Adipocyte (in vitro differentiated cells): ENCODE measurements at regions not wholly inside any gene's neighbourhood (a gene's known extent, or its start where the extent isn't known, plus 50 kb on each side); places are given as distances from the start of the nearest gene placed in this dataset.

ENCODE experiments used
- DNase-seq: peaks from one replicate; pipeline ENCODE4 v3.0.0-alpha.2; 2015; ENCODE audit warnings: low read depth
- H3K27me3 ChIP-seq: replicated peaks from 2 replicates; pipeline ENCODE4 v1.7.0; 2013; ENCODE audit warnings: mild to moderate bottlenecking, low read length, moderate library complexity; ENCODE audit not compliant: control insufficient read depth, insufficient read depth
- H3K36me3 ChIP-seq: 2 replicates; pipeline ENCODE4 v1.7.0; 2013; ENCODE audit warnings: low read length, mild to moderate bottlenecking, moderate library complexity; ENCODE audit not compliant: control insufficient read depth, insufficient read depth, severe bottlenecking
- H3K4me1 ChIP-seq: 2 replicates; pipeline ENCODE4 v1.7.0; 2013; ENCODE audit warnings: mild to moderate bottlenecking, low read length, moderate library complexity; ENCODE audit not compliant: control insufficient read depth, insufficient read depth
- H3K4me3 ChIP-seq: 2 replicates; pipeline ENCODE4 v1.7.0; 2013; ENCODE audit warnings: mild to moderate bottlenecking, low read length, moderate library complexity
- H3K9ac ChIP-seq: 2 replicates; pipeline ENCODE4 v1.7.0; 2013; ENCODE audit warnings: mild to moderate bottlenecking, low read length, moderate library complexity
- H3K9me3 ChIP-seq: 2 replicates; pipeline ENCODE4 v1.7.0; 2013; ENCODE audit warnings: mild to moderate bottlenecking, low read length, moderate library complexity; ENCODE audit not compliant: control insufficient read depth

DNA sequence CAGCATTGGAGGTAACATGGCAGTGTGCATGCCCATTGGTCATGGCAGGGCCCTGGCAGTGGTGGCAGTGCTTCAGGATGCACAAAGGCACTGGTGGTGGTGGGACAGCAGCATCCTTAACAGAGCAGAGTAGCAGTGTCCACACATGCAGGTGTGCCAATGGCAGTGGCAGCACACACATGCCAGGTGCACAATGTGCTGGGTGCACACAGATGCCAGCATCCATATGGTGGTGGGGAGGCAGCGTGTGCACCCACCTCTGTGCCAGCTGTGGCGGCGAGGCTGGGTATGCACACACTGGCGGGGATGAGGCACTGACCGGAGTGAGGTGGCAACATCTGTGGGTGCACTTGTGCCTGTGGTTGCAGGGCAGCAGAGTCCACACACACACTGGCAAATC lies 150.6 kb downstream of the SI start:
- Histone ChIP-seq H3K36me3 (no peaks in the 10 kb centered on the region), H3K9me3 (no peaks in the 10 kb centered on the region), H3K27me3 (no peaks in the 10 kb centered on the region), H3K4me3 (no peak overlapping the region), H3K4me1 (no peaks in the 10 kb centered on the region), H3K9ac (no peak overlapping the region)
- no peak for DNase-seq

DNA sequence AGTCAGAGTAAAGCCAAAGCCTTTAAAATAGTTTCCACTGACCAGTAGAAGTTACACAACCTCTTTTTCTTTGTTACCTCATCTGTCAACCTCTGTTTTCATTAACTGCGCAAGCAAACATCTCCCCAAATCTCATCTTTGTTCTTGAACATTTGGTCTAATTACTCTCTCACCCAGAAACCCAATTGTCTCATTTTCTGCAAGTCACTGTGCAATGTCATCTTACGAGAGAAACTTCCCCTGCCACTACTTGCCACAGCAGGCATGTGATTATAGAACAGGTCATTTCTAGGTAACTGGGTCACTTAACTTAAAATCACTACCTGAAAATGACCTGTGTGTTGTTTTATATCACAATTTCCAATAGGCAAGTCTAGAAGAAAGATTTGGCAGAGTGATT lies 159.4 kb downstream of the SI start:
- Histone ChIP-seq H3K36me3 (no peaks in the 10 kb centered on the region), H3K4me3 (no peak overlapping the region), H3K9me3 (no peaks in the 10 kb centered on the region), H3K9ac (no peak overlapping the region), H3K27me3 (no peaks in the 10 kb centered on the region), H3K4me1 (no peaks in the 10 kb centered on the region)
- DNase-seq, result no peak

GRCh38 chr3:164912916-164913315 lies 165.4 kb downstream of the SI start:
- H3K4me3 ChIP-seq, result no peak overlapping the region

GRCh38 chr3:164903820-164904451 lies 174.4 kb downstream of the SI start:
- Histone ChIP-seq H3K9me3 (no peaks in the 10 kb centered on the region), H3K4me3 (no peak overlapping the region), H3K36me3 (no peaks in the 10 kb centered on the region), H3K27me3 (no peaks in the 10 kb centered on the region), H3K4me1 (no peaks in the 10 kb centered on the region), H3K9ac (no peak overlapping the region)
- no peak for DNase-seq

More at GRCh38 chr3:164912916-164913315, 165.4 kb downstream of the SI start:
- Histone ChIP-seq H3K9me3 (no peaks in the 10 kb centered on the region), H3K36me3 (no peaks in the 10 kb centered on the region), H3K4me1 (no peaks in the 10 kb centered on the region), H3K9ac (no peak overlapping the region), H3K27me3 (no peaks in the 10 kb centered on the region)
- DNase-seq, result no peak

DNA sequence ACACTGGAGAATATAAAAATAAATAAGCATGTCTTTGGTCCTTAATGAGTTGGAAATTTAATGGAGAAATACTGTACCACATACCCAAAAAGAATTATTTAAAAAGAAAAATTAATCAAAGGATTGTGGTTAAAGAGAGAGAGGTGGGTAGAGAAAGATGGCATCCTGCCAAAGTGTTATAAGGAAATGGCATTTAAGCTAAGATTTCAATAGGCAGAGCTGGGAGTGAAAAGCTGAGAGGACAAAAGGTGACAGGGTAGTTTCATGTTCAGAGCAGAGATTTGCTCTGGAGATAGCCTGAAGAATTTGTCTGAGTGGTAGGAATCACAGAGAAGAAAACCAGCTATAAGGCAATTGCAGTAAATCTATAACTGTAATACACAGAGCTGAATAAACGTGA lies 181.0 kb downstream of the SI start:
- no peak overlapping the region for H3K4me3 ChIP-seq
- no peaks in the 10 kb centered on the region for H3K9me3 ChIP-seq
- no peaks in the 10 kb centered on the region for H3K27me3 ChIP-seq
- no peak for DNase-seq
- H3K9ac ChIP-seq, result no peak overlapping the region
- H3K4me1 ChIP-seq, result no peaks in the 10 kb centered on the region
- no peaks in the 10 kb centered on the region for H3K36me3 ChIP-seq

- Histone ChIP-seq H3K4me1 (no peaks in the 10 kb centered on the region), H3K27me3 (no peaks in the 10 kb centered on the region), H3K36me3 (no peaks in the 10 kb centered on the region), H3K4me3 (no peak overlapping the region), H3K9me3 (peaks cover 6% of the 10 kb centered on the region), H3K9ac (no peak overlapping the region)
- no peak for DNase-seq
These were observed 188.2 kb downstream of the SI start for GRCh38 chr3:164890061-164890460.

DNA sequence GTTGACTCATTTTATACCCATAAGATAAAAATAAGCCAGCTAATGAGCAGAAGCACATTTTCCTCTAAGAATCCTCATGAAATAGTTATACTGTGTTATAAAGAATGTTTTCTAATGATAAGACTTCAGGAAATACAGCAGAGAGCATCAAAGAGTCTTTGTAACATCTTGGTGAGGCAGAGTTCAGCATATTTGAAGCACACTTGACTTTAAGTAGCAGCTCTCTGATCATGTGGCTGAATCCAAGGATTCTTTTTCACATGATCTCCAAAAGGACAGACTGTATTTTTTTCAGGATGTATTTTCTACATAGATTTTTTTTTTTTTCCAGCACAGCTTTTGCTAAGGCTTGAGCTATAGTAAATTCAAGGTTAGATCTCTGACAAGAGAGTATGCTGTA lies 195.1 kb downstream of the SI start:
- H3K4me1 ChIP-seq, result no peaks in the 10 kb centered on the region
- peaks cover 6% of the 10 kb centered on the region for H3K9me3 ChIP-seq

DNA sequence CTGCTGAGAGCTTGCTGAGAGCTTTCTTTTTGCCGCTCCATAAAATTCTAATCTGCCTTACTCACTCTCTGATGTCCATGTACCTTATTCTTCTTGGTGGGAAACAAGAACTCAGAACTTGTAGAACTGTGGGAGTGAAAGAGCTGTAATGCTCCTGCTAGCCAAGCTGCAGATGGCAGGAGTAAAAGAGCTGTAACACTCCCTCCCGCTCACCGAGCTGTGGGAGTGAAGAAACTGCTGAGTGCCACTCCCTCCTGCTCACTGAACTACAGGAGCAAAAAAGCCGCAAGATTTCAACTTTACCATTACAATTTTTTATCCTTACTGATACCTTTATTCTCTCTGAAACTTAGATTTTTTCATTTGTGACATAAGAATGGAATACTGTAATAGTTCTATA lies 199.1 kb downstream of the SI start:
- no peak overlapping the region for H3K4me3 ChIP-seq
- H3K9ac ChIP-seq, result no peak overlapping the region
- DNase-seq, result no peak
- no peaks in the 10 kb centered on the region for H3K4me1 ChIP-seq
- H3K27me3 ChIP-seq, result no peaks in the 10 kb centered on the region
- H3K9me3 ChIP-seq, result no peaks in the 10 kb centered on the region
- H3K36me3 ChIP-seq, result no peaks in the 10 kb centered on the region

More for the DNA sequence above, 195.1 kb downstream of the SI start:
- DNase-seq, result no peak
- Histone ChIP-seq H3K36me3 (no peaks in the 10 kb centered on the region), H3K27me3 (no peaks in the 10 kb centered on the region), H3K4me3 (no peak overlapping the region), H3K9ac (no peak overlapping the region)

DNA sequence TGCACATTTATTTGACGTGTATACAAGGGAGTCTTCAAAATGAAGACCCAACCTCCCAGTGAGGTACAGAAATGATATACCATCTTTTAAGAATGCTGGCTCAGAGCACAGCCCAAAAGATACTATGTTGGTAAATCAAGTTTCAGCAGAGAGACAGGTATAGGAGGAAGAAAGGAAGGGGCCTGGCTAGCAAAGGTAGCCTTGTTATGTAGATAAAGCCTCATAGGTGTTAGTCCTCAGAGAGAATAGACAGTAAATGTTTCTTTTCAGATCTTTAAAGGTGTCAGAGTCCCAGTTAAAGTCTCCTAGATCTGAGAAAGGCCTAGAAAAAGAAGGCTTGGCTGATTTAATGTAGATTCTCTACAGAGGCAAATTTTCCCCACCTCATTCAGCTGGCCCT lies 213.8 kb downstream of the SI start:
- no peaks in the 10 kb centered on the region for H3K36me3 ChIP-seq
- no peak for DNase-seq
- no peaks in the 10 kb centered on the region for H3K27me3 ChIP-seq
- no peak overlapping the region for H3K9ac ChIP-seq
- no peak overlapping the region for H3K4me3 ChIP-seq
- no peaks in the 10 kb centered on the region for H3K4me1 ChIP-seq
- no peaks in the 10 kb centered on the region for H3K9me3 ChIP-seq

GRCh38 chr3:164852866-164853265 lies 225.4 kb downstream of the SI start:
- Histone ChIP-seq H3K9ac (no peak overlapping the region), H3K9me3 (peaks cover 3% of the 10 kb centered on the region), H3K4me3 (no peak overlapping the region), H3K4me1 (no peaks in the 10 kb centered on the region), H3K36me3 (no peaks in the 10 kb centered on the region), H3K27me3 (no peaks in the 10 kb centered on the region)
- DNase-seq, result no peak

- no peaks in the 10 kb centered on the region for H3K27me3 ChIP-seq
These were observed 226.4 kb downstream of the SI start for GRCh38 chr3:164851905-164852304.

GRCh38 chr3:164851204-164851603 lies 227.1 kb downstream of the SI start:
- Histone ChIP-seq H3K36me3 (no peaks in the 10 kb centered on the region), H3K9ac (no peak overlapping the region), H3K4me1 (no peaks in the 10 kb centered on the region), H3K27me3 (no peaks in the 10 kb centered on the region), H3K4me3 (no peak overlapping the region), H3K9me3 (peaks cover 3% of the 10 kb centered on the region)
- no peak for DNase-seq

More at GRCh38 chr3:164851905-164852304, 226.4 kb downstream of the SI start:
- Histone ChIP-seq H3K4me3 (no peak overlapping the region), H3K36me3 (no peaks in the 10 kb centered on the region), H3K9me3 (peaks cover 3% of the 10 kb centered on the region), H3K9ac (no peak overlapping the region), H3K4me1 (no peaks in the 10 kb centered on the region)
- DNase-seq, result no peak
